GM12865 (cell line): ENCODE measurements at regions not wholly inside any gene's neighbourhood (a gene's known extent, or its start where the extent isn't known, plus 50 kb on each side); places are given as distances from the start of the nearest gene placed in this dataset.

Experiments used
- DNase-seq: peaks from one replicate; pipeline ENCODE4 v3.0.0; 2010; ENCODE audit warnings: low read depth
- H3K4me3 ChIP-seq: 2 replicates; pipeline ENCODE4 v1.5.1; 2011; ENCODE audit warnings: mild to moderate bottlenecking, low read depth, low read length, control low read depth
- TF ChIP-seq, protein P1 (sequence below): IDR thresholded peaks from 2 replicates; pipeline ENCODE4 v1.5.1; 2011; ENCODE audit warnings: low read length, control low read depth, low read depth, inconsistent platforms; ENCODE audit not compliant: insufficient read depth; ENCODE audit errors: missing control alignments

DNA sequence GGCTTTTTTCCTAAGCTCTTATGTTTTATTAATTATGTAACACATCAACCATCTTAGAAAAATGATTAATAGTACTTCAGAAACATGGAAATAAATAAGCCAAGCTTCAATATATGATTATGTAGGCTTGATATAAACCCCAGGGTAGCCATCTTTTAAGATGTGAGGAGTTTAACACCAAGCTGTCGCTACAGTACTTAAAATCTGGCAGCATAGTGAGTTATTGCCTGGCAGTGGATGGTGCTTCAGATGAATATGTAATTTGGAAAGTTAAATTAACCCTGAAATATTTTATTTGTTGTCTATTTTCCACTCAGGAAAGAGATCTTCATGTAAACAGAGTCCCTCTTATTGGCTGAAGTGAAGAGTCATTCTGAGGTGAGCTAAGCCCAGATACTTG, 339.0 kb upstream of the ZFP64 start:
- TF ChIP-seq, protein P1, sequence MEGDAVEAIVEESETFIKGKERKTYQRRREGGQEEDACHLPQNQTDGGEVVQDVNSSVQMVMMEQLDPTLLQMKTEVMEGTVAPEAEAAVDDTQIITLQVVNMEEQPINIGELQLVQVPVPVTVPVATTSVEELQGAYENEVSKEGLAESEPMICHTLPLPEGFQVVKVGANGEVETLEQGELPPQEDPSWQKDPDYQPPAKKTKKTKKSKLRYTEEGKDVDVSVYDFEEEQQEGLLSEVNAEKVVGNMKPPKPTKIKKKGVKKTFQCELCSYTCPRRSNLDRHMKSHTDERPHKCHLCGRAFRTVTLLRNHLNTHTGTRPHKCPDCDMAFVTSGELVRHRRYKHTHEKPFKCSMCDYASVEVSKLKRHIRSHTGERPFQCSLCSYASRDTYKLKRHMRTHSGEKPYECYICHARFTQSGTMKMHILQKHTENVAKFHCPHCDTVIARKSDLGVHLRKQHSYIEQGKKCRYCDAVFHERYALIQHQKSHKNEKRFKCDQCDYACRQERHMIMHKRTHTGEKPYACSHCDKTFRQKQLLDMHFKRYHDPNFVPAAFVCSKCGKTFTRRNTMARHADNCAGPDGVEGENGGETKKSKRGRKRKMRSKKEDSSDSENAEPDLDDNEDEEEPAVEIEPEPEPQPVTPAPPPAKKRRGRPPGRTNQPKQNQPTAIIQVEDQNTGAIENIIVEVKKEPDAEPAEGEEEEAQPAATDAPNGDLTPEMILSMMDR, result no peak
- DNase-seq, result no peak
- H3K4me3 ChIP-seq, result no peak overlapping the region

DNA sequence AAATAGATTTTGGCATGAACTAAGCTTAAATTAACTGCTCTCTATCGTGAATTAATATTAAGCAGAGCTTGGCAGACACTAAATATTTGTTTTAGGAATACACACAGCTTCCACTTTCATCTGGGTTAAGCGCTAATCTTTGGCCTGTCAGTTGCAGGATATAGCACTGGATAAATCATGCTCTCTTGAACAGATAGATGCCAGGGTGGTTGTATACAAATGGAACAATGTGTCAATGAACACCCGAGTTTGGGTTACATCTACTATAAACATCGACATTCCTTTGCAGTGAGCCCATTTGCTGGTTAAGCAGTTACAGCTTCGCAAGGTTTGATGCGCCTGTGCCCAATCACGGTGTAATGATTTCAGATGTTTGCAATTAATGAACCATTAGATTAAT, 338.2 kb upstream of the ZFP64 start:
- H3K4me3 ChIP-seq, result no peak overlapping the region
- TF ChIP-seq, protein P1, result no peak
- DNase-seq, result no peak

DNA sequence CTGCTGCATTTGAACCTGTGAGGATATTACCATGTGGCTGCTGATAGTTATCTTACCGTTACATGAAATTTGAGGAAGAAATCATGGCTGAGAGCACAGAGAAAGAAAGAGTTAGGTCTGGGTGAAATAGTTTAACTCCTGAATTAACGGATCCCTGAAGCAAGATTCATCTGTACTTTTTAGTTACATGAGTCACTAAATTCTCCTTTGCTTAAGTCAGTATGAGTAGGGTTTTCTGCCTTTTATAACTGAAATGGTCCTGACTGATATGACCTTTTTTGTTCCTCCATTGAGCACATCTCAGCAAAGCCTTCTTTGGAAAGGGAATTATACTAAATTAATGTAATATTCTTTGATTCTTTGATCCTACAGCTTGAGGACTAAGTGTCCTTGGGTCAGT, 333.3 kb upstream of the ZFP64 start:
- TF ChIP-seq, protein P1, result no peak
- no peak overlapping the region for H3K4me3 ChIP-seq
- no peak for DNase-seq

DNA sequence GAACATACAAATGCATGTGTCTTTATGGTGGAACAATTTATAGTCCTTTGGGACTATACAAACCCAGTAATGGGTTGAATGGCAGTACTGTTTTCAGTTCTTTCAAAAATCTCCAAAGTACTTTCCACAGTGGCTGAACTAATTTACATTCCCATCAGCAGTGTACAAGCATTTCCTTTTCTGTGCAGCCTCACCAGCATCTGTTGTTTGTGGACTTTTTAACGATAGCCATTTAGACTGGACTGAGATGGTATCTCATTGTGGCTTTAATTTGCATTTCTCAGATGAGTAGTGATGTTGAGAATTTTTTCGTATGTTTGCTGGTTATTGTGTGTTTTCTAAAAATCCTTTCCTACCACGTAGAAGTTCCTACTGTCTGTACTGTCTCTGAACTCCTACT, 327.2 kb upstream of the ZFP64 start:
- TF ChIP-seq, protein P1, result no peak
- no peak overlapping the region for H3K4me3 ChIP-seq

DNA sequence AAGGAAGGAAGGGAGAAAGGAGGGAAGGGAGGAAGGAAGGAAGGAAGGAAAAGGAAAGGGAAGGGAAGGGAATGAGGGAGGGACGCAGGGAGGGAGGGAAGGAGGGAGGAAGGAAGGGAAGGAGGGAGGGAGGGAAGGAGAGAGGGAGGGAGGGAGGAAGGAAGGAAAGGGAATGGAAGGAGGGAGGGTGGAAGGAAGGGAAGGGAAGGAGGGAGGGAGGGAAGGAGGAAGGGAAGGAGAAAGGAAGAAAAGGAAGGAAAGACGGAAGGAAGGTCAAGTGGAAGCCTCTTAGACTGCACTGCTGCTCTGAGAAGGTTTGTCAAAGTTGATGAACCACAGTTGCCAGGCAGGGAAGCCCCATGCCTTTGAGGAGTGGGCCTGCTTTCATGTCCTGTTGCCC, 324.3 kb upstream of the ZFP64 start:
- DNase-seq, result no peak
- H3K4me3 ChIP-seq, result no peak overlapping the region
- TF ChIP-seq, protein P1, result no peak

More for the DNA sequence above, 327.2 kb upstream of the ZFP64 start:
- peak; percentile 9 for DNase-seq

DNA sequence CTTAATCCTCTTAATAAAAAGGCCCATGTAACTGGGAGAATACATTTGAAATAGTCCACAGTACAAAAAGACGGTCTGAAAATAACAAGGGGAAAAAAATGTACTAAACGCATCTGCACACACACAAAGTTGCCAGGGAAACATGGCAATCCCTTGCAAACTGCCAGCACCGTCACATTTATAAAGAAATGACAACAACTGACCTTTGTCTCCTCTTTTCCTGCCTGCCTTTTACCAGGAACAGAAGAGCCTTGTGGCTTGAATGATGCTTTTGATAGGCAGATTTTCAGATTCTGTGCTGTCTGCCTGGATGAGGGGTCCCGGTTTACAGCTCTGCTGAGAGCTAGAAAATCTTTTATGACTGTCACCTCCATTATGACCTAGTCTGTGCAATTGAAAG, 308.6 kb upstream of the ZFP64 start:
- TF ChIP-seq, protein P1, result no peak
- no peak overlapping the region for H3K4me3 ChIP-seq
- no peak for DNase-seq

DNA sequence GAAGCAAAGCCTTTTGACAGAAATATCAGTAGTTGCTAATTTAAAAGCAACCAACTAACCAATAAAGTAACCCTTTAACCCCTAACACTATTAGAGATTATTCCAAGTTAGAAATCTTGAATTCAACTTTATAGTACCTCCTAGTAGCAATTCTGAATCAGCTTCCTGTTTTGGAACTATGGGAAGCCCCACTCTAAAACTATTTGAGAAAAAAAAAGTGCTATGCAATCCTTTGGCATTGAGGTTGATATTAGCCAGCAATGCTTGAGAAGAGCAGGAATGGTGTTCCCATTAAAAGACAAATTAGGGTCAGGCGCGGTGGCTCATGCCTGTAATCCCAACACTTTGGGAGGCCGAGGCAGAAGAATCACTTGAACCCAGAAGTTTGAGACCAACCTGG, 306.2 kb upstream of the ZFP64 start:
- no peak overlapping the region for H3K4me3 ChIP-seq
- no peak for DNase-seq
- TF ChIP-seq, protein P1, result no peak
